GM12875 (cell line): ENCODE measurements at regions not wholly inside any gene's neighbourhood (a gene's known extent, or its start where the extent isn't known, plus 50 kb on each side); places are given as distances from the start of the nearest gene placed in this dataset.

Experiments used
- H3K4me3 ChIP-seq: one replicate; pipeline ENCODE4 v1.5.1; 2011; ENCODE audit warnings: low read depth, low read length, control low read depth
- CTCF ChIP-seq: IDR thresholded peaks from 2 replicates; pipeline ENCODE4 v1.5.1; 2011; ENCODE audit warnings: low read depth, mild to moderate bottlenecking, control low read depth, inconsistent platforms, low read length, moderate library complexity, borderline replicate concordance; ENCODE audit not compliant: insufficient read depth

- no peak overlapping the region for H3K4me3 ChIP-seq
- no peak for TF ChIP-seq CTCF
Observed at GRCh38 chr3:176655404-176656094, 541.7 kb downstream of the TBL1XR1 start.

- H3K4me3 ChIP-seq, result no peak overlapping the region
- TF ChIP-seq CTCF, result no peak
Observed at GRCh38 chr3:176651622-176652021, 545.7 kb downstream of the TBL1XR1 start.

GRCh38 chr3:176650478-176650877 lies 546.8 kb downstream of the TBL1XR1 start:
- no peak for TF ChIP-seq CTCF
- no peak overlapping the region for H3K4me3 ChIP-seq

GRCh38 chr3:176647987-176648386 lies 549.3 kb downstream of the TBL1XR1 start:
- no peak for TF ChIP-seq CTCF
- H3K4me3 ChIP-seq, result no peak overlapping the region

- H3K4me3 ChIP-seq, result no peak overlapping the region
- TF ChIP-seq CTCF, result no peak
Observed at GRCh38 chr3:176633511-176633910, 563.8 kb downstream of the TBL1XR1 start.

GRCh38 chr3:176632925-176633324 lies 564.4 kb downstream of the TBL1XR1 start:
- H3K4me3 ChIP-seq, result no peak overlapping the region
- no peak for TF ChIP-seq CTCF

- H3K4me3 ChIP-seq, result no peak overlapping the region
- TF ChIP-seq CTCF, result no peak
Observed at GRCh38 chr3:176631165-176631564, 566.1 kb downstream of the TBL1XR1 start.
